IMR-90 (cell line): ENCODE measurements at regions not wholly inside any gene's neighbourhood (a gene's known extent, or its start where the extent isn't known, plus 50 kb on each side); places are given as distances from the start of the nearest gene placed in this dataset.

Source experiments
- ATAC-seq: fragments of 200-7000 bp; cut with Tn5 transposase; 2 replicates; pipeline ENCODE4 v1.9.1; 2020; ENCODE audit warnings: low read depth, mild to moderate bottlenecking, moderate library complexity
- BruUV-seq: library from RNA; stranded (reverse); fragments of 400-500 nt; replicated peaks from 2 replicates; lab custom pipeline; 2021; lab: Mats Ljungman, UMichigan
- CTCF ChIA-PET: fragments of 300-600 bp; formaldehyde crosslinking; extraction: SDS; loops from one replicate; lab custom pipeline; 2021; ENCODE audit warnings: antibody characterized with exemption; lab: Yijun Ruan, JAX
- POLR2A ChIA-PET: fragments of 300-600 bp; sonication (Branson Sonifier 250); formaldehyde crosslinking; loops from one replicate; lab custom pipeline; 2022; ENCODE audit warnings: antibody characterized with exemption; ENCODE audit not compliant: unreplicated experiment; lab: Charles Lee
- DNase-seq: peaks from one replicate; pipeline ENCODE4 v3.0.0; 2013
- H2AFZ ChIP-seq: replicated peaks from 2 replicates; pipeline ENCODE3; 2013; ENCODE audit warnings: low read length, mild to moderate bottlenecking; ENCODE audit not compliant: poor library complexity
- H2AK5ac ChIP-seq: 2 replicates; pipeline ENCODE4 v1.6.1; 2013; ENCODE audit warnings: low read depth, low read length, inconsistent platforms
- H2AK9ac ChIP-seq: replicated peaks from 2 replicates; pipeline ENCODE3; 2013; ENCODE audit warnings: mild to moderate bottlenecking, low read depth, low read length, moderate library complexity; ENCODE audit not compliant: poor library complexity
- H2BK120ac ChIP-seq: 2 replicates; pipeline ENCODE4 v1.6.1; 2013; ENCODE audit warnings: low read depth, low read length, inconsistent platforms
- H2BK15ac ChIP-seq: 3 replicates; pipeline ENCODE4 v1.6.1; 2013; ENCODE audit warnings: low read depth, low read length, inconsistent platforms
- H2BK20ac ChIP-seq: 2 replicates; pipeline ENCODE4 v1.6.1; 2013; ENCODE audit warnings: low read depth, mild to moderate bottlenecking, inconsistent platforms, low read length, moderate library complexity
- H2BK5ac ChIP-seq: 2 replicates; pipeline ENCODE4 v1.6.1; 2013; ENCODE audit warnings: mild to moderate bottlenecking, low read depth, low read length, inconsistent platforms; ENCODE audit not compliant: poor library complexity, severe bottlenecking
- H3K14ac ChIP-seq: replicated peaks from 2 replicates; pipeline ENCODE4 v1.6.1; 2013; ENCODE audit warnings: low read depth, low read length, inconsistent platforms
- H3K18ac ChIP-seq: 2 replicates; pipeline ENCODE4 v1.6.1; 2013; ENCODE audit warnings: low read depth, low read length, control low read depth
- H3K23ac ChIP-seq: 2 replicates; pipeline ENCODE4 v1.6.1; 2013; ENCODE audit warnings: low read depth, low read length, inconsistent platforms
- H3K27ac ChIP-seq: 2 replicates; pipeline ENCODE4 v1.5.1; 2013; ENCODE audit warnings: mild to moderate bottlenecking, control low read depth, low read length; ENCODE audit not compliant: insufficient read depth
- H3K27me3 ChIP-seq: 2 replicates; pipeline ENCODE4 v1.6.1; 2013; ENCODE audit warnings: low read length; ENCODE audit not compliant: control insufficient read depth, insufficient read depth
- H3K36me3 ChIP-seq: 2 replicates; pipeline ENCODE4 v1.6.1; 2013; ENCODE audit warnings: low read length, mixed read lengths; ENCODE audit not compliant: control insufficient read depth, insufficient read depth
- H3K4ac ChIP-seq: 2 replicates; pipeline ENCODE4 v1.6.1; 2013; ENCODE audit warnings: low read depth, low read length, inconsistent platforms
- H3K4me1 ChIP-seq: 2 replicates; pipeline ENCODE4 v1.6.1; 2013; ENCODE audit warnings: low read length, mixed read lengths; ENCODE audit not compliant: control insufficient read depth, insufficient read depth
- H3K4me2 ChIP-seq: 2 replicates; pipeline ENCODE4 v1.6.1; 2013; ENCODE audit warnings: low read depth, mild to moderate bottlenecking, control low read depth, low read length, moderate library complexity
- H3K4me3 ChIP-seq: 2 replicates; pipeline ENCODE4 v1.5.1; 2013; ENCODE audit warnings: low read depth, mild to moderate bottlenecking, control low read depth, low read length, moderate library complexity; ENCODE audit not compliant: insufficient read depth
- H3K56ac ChIP-seq: 2 replicates; pipeline ENCODE4 v1.6.1; 2013; ENCODE audit warnings: low read length, inconsistent platforms; ENCODE audit not compliant: insufficient read depth; ENCODE audit errors: extremely low read depth
- H3K79me1 ChIP-seq, 2 experiments: 2 replicates each; pipeline ENCODE4 v1.6.1; 2013; ENCODE audit warnings: low read length in 2 of 2, inconsistent platforms in 1 of 2, low read depth in 1 of 2
- H3K9ac ChIP-seq: 2 replicates; pipeline ENCODE4 v1.6.1; 2013; ENCODE audit warnings: low read depth, low read length, control low read depth
- H3K9me1 ChIP-seq: 2 replicates; pipeline ENCODE4 v1.6.1; 2013; ENCODE audit warnings: low read length, inconsistent platforms; ENCODE audit not compliant: insufficient read depth
- H3K9me3 ChIP-seq: 2 replicates; pipeline ENCODE4 v1.6.1; 2013; ENCODE audit warnings: low read length; ENCODE audit not compliant: control insufficient read depth, insufficient read depth
- H4K20me1 ChIP-seq: 2 replicates; pipeline ENCODE4 v1.6.1; 2013; ENCODE audit warnings: low read length, inconsistent platforms; ENCODE audit not compliant: insufficient read depth
- H4K5ac ChIP-seq: 2 replicates; pipeline ENCODE4 v1.6.1; 2013; ENCODE audit warnings: mild to moderate bottlenecking, low read depth, low read length, control low read depth
- H4K8ac ChIP-seq, 2 experiments: 2 replicates each; pipeline ENCODE4 v1.6.1; 2013; ENCODE audit warnings: low read depth in 2 of 2, low read length in 2 of 2, control low read depth in 1 of 2, inconsistent platforms in 1 of 2
- H4K91ac ChIP-seq: 2 replicates; pipeline ENCODE4 v1.6.1; 2013; ENCODE audit warnings: low read depth, low read length, inconsistent platforms; ENCODE audit not compliant: insufficient read depth
- BHLHE40 ChIP-seq: fragments of 150-350 bp; IDR thresholded peaks from 2 replicates; pipeline ENCODE4 v1.6.1; 2016; ENCODE audit warnings: mild to moderate bottlenecking, low read depth, low read length
- CEBPB ChIP-seq: IDR thresholded peaks from 2 replicates; pipeline ENCODE4 v1.6.1; 2012; ENCODE audit warnings: low read depth, low read length, improper control_type of control experiment
- CHD1 ChIP-seq: IDR thresholded peaks from 2 replicates; pipeline ENCODE4 v1.6.1; 2012; ENCODE audit warnings: low read depth, low read length, improper control_type of control experiment
- ELK1 ChIP-seq: fragments of 150-350 bp; IDR thresholded peaks from 2 replicates; pipeline ENCODE4 v1.6.1; 2016; ENCODE audit warnings: low read depth, mild to moderate bottlenecking, low read length, moderate library complexity, borderline replicate concordance
- FOS ChIP-seq: fragments of 150-350 bp; IDR thresholded peaks from 2 replicates; pipeline ENCODE4 v1.6.1; 2016; ENCODE audit warnings: low read depth, low read length
- MAFK ChIP-seq: IDR thresholded peaks from 2 replicates; pipeline ENCODE4 v1.6.1; 2012; ENCODE audit warnings: low read depth, low read length, improper control_type of control experiment
- MAZ ChIP-seq: IDR thresholded peaks from 2 replicates; pipeline ENCODE4 v1.6.1; 2012; ENCODE audit warnings: low read depth, mild to moderate bottlenecking, low read length, improper control_type of control experiment, moderate library complexity, borderline replicate concordance
- MXI1 ChIP-seq: IDR thresholded peaks from 2 replicates; pipeline ENCODE4 v1.6.1; 2012; ENCODE audit warnings: low read depth, mild to moderate bottlenecking, low read length, moderate library complexity, borderline replicate concordance
- NFE2L2 ChIP-seq: fragments of 150-350 bp; IDR thresholded peaks from 2 replicates; pipeline ENCODE4 v1.6.1; 2016; ENCODE audit warnings: low read depth, mild to moderate bottlenecking, low read length
- POLR2A ChIP-seq: IDR thresholded peaks from 2 replicates; pipeline ENCODE4 v1.6.1; 2012; ENCODE audit warnings: mild to moderate bottlenecking, low read depth, low read length
- RAD21 ChIP-seq: IDR thresholded peaks from 2 replicates; pipeline ENCODE4 v1.6.1; 2012; ENCODE audit warnings: low read length, improper control_type of control experiment
- RCOR1 ChIP-seq: IDR thresholded peaks from 2 replicates; pipeline ENCODE4 v1.6.1; 2012; ENCODE audit warnings: mild to moderate bottlenecking, low read length, improper control_type of control experiment; ENCODE audit not compliant: insufficient replicate concordance
- RFX5 ChIP-seq: IDR thresholded peaks from 2 replicates; pipeline ENCODE4 v1.8.0; 2012; ENCODE audit warnings: low read depth, mild to moderate bottlenecking, low read length, moderate library complexity
- SMC3 ChIP-seq: fragments of 150-350 bp; IDR thresholded peaks from 2 replicates; pipeline ENCODE4 v1.6.1; 2016; ENCODE audit warnings: low read depth, mild to moderate bottlenecking, antibody characterized with exemption, low read length, moderate library complexity
- USF2 ChIP-seq: fragments of 150-350 bp; IDR thresholded peaks from 2 replicates; pipeline ENCODE4 v1.6.1; 2017; ENCODE audit warnings: mild to moderate bottlenecking, antibody characterized with exemption, low read length, low read depth
- WGBS, 2 experiments: methylation state at CpG; one replicate each; pipeline versions ENCODE4 v1.1.5 to v1.1.7; 2013; ENCODE audit warnings: missing lambda C conversion rate in 2 of 2; ENCODE audit not compliant: insufficient read length in 1 of 2; ENCODE audit errors: extremely low coverage in 2 of 2; 5-methylcytosine and 5-hydroxymethylcytosine counted together
- dilution Hi-C: fragments of 300-500 bp; cut with HindIII; formaldehyde crosslinking; loops from one replicate; pipeline ENCODE4 v1.14.3; 2018; ENCODE audit warnings: low sequenced_read_pairs; ENCODE audit not compliant: unreplicated experiment
- in situ Hi-C: fragments of 300-500 bp; cut with MboI; formaldehyde crosslinking; loops from 3 replicates; pipeline ENCODE4 v1.14.3; 2019; ENCODE audit warnings: low sequenced_read_pairs, inconsistent platforms, mixed read lengths
- intact Hi-C: fragments of 100-400 bp; cut with micrococcal nuclease; formaldehyde crosslinking; loops from 2 replicates; pipeline ENCODE4 v1.10.0; 2022
- TF ChIP-seq, protein P1 (sequence below): conservative IDR thresholded peaks from 2 replicates; pipeline ENCODE4 v1.5.1; 2012; ENCODE audit warnings: mild to moderate bottlenecking, low read depth, low read length, improper control_type of control experiment

- intact Hi-C loops: no loop called here
- ChIA-PET POLR2A (no interaction called here), CTCF (no interaction called here)
- Histone ChIP-seq H4K91ac (no peak overlapping the region), H2BK120ac (no peak overlapping the region), H4K8ac (no peak overlapping the region), H3K18ac (no peak overlapping the region), H3K27me3 (peaks cover 6% of the 10 kb centered on the region), H3K4me2 (no peak overlapping the region), H3K4me1 (no peaks in the 10 kb centered on the region), H2BK20ac (no peak overlapping the region), H2AK9ac (no peak overlapping the region), H3K23ac (no peak overlapping the region), H3K9ac (no peak overlapping the region), H3K79me1 (no peaks in the 10 kb centered on the region), H3K4ac (no peak overlapping the region), H4K20me1 (no peaks in the 10 kb centered on the region), H3K56ac (no peak overlapping the region), H3K14ac (no peak overlapping the region), H3K9me3 (no peaks in the 10 kb centered on the region), H3K4me3 (no peak overlapping the region), H2AFZ (no peak overlapping the region), H4K5ac (no peak overlapping the region), H3K36me3 (no peaks in the 10 kb centered on the region), H2BK5ac (no peak overlapping the region), H2AK5ac (no peak overlapping the region), H3K9me1 (no peaks in the 10 kb centered on the region), H3K27ac (no peak overlapping the region), H2BK15ac (no peak overlapping the region)
- DNase-seq (no peak), ATAC-seq (no peak)
- no TSS peak for BruUV-seq
- in situ Hi-C loops: no loop called here
- WGBS, 2 experiments: 81% methylated on average over 3 of the region's 8 CpGs; no CpG with 5 or more reads in 1 of the 2 experiments
- TF ChIP-seq POLR2A (no peak), CEBPB (no peak), NFE2L2 (no peak), MXI1 (no peak), CHD1 (no peak), BHLHE40 (no peak), MAZ (no peak), USF2 (no peak), ELK1 (no peak), RCOR1 (no peak), FOS (no peak), MAFK (no peak), RFX5 (no peak), SMC3 (no peak), RAD21 (no peak)
- TF ChIP-seq, protein P1, sequence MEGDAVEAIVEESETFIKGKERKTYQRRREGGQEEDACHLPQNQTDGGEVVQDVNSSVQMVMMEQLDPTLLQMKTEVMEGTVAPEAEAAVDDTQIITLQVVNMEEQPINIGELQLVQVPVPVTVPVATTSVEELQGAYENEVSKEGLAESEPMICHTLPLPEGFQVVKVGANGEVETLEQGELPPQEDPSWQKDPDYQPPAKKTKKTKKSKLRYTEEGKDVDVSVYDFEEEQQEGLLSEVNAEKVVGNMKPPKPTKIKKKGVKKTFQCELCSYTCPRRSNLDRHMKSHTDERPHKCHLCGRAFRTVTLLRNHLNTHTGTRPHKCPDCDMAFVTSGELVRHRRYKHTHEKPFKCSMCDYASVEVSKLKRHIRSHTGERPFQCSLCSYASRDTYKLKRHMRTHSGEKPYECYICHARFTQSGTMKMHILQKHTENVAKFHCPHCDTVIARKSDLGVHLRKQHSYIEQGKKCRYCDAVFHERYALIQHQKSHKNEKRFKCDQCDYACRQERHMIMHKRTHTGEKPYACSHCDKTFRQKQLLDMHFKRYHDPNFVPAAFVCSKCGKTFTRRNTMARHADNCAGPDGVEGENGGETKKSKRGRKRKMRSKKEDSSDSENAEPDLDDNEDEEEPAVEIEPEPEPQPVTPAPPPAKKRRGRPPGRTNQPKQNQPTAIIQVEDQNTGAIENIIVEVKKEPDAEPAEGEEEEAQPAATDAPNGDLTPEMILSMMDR: no peak
- dilution Hi-C loops: no loop called here
Measured at GRCh38 chr12:105754313-105754712, 384.4 kb downstream of the NUAK1 start.
